ENCODE measurements at regions not wholly inside any gene's neighbourhood (a gene's known extent, or its start where the extent isn't known, plus 50 kb on each side); places are given as distances from the start of the nearest gene placed in this dataset.

DNA sequence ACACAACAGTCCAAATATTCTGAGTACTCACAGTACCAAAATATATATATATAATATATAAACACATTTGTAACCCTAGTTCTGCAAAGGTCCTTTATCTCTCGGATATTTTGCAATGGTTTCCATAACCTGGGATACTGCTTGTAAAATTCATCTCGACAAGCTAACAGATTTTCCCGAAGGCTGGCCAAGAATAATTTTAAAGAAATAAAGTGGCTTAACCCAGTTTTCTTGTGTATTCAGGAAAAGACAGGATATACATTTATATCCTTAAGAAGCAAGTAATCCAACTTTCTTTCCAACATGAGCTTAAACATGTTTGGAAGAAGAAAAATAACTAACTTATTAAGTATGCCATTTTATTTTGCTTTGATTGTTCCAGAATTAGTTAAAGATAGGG, 348.7 kb upstream of the RUNX1 start:
- ChIA-PET POLR2A (no interaction called here), CTCF (ENCODE audit: low intra/inter-chr PET ratio, low total read pairs) (no interaction called here)
- H3K9ac ChIP-seq (ENCODE audit: insufficient read depth, low read depth, low read length) = no peak overlapping the region
- in situ Hi-C loops (cut with HindIII; ENCODE audit: extremely low pct_ligation_motif_present, low pct_unique_long_range_greater_than_20kb) (no loop called here), intact Hi-C loops (cut with micrococcal nuclease; ENCODE audit: unreplicated experiment) (no loop called here)
- H3K27ac ChIP-seq (ENCODE audit: extremely low read length, insufficient read depth, low read length) = no peak overlapping the region
- H3K36me3 ChIP-seq (replicated peaks in 1 of 2; ENCODE audit: control insufficient read depth in 1 of 2, insufficient read depth in 2 of 2, low read length in 2 of 2) = no peaks in the 10 kb centered on the region
- H4K20me1 ChIP-seq (ENCODE audit: insufficient read depth, low read length) = no peaks in the 10 kb centered on the region
- 36% methylated on average over 3 of the region's 3 CpGs for WGBS (ENCODE audit: low lambda C conversion rate)
- no peak for TF ChIP-seq RFXAP (CRISPR knock-in tag; IDR thresholded peaks at IDR 0.05; ENCODE audit: borderline replicate concordance)
- no peak for TF ChIP-seq ZFYVE20 (CRISPR knock-in tag; IDR thresholded peaks at IDR 0.05; ENCODE audit: borderline replicate concordance, low read depth)
- TF ChIP-seq MXI1 (IDR thresholded peaks at IDR 0.05; ENCODE audit: borderline replicate concordance, low read depth, low read length) = no peak
- TF ChIP-seq NCOA1 (CRISPR knock-in tag; IDR thresholded peaks at IDR 0.05) = no peak
- no peak for TF ChIP-seq KDM5A (IDR thresholded peaks at IDR 0.05; ENCODE audit: borderline replicate concordance, low read length)
- TF ChIP-seq, protein P1, sequence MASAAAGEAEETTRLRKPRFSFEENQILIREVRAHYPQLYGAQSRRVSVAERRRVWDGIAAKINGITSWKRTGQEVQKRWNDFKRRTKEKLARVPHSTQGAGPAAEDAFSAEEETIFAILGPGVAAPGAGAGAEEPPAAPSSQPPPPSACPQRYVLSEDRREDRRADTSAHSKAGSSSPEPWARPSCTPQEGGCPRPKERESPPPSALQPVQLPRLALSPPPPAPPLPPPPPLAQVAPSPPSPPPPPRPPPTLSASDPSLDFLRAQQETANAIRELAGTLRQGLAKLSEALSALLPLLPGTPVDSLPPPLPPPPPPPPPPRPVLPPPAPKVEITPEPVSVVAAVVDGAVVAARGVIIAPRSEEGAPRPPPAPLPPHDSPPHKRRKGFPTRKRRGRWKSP (CRISPR knock-in tag; IDR thresholded peaks at IDR 0.05) = no peak
- no peak for TF ChIP-seq ZNF883 (CRISPR knock-in tag; IDR thresholded peaks at IDR 0.05; ENCODE audit: not compliant biosample characterization)
- TF ChIP-seq ZNF629 (CRISPR knock-in tag; conservative IDR thresholded peaks at IDR 0.05) = no peak
- TF ChIP-seq DMAP1 (CRISPR knock-in tag; IDR thresholded peaks at IDR 0.05) = no peak
- TF ChIP-seq BRF2 (CRISPR knock-in tag; IDR thresholded peaks at IDR 0.05) = no peak
- no peak for DNase-seq (ENCODE audit: low spot score)
- H3K9me3 ChIP-seq (ENCODE audit: low read length) = no peaks in the 10 kb centered on the region
- H3K4me2 ChIP-seq (ENCODE audit: low read depth, low read length) = no peak overlapping the region
- 0 out of 2 replicates have a peak, but pooled peaks cover 6% of the 10 kb centered on the region for H3K4me1 ChIP-seq (ENCODE audit: insufficient read depth, low read length)
- no TSS peak for BruUV-seq (replicated peaks)
- no peaks in the 10 kb centered on the region for H3K79me2 ChIP-seq (ENCODE audit: insufficient read depth, low read length)
- ATAC-seq = no peak
- no peak overlapping the region for H2AFZ ChIP-seq (ENCODE audit: low read length)
- H3K4me3 ChIP-seq (replicated peaks in 1 of 3; ENCODE audit: insufficient read depth in 1 of 3, low read depth in 2 of 3, low read length in 3 of 3) = no peak overlapping the region
- no peak for FAIRE-seq
- H3K27me3 ChIP-seq (ENCODE audit: control insufficient read depth in 1 of 2, insufficient read depth in 2 of 2, low read length in 2 of 2) = no peaks in the 10 kb centered on the region

Data from HepG2 (cell line).